ENCODE measurements at regions not wholly inside any gene's neighbourhood (a gene's known extent, or its start where the extent isn't known, plus 50 kb on each side); places are given as distances from the start of the nearest gene placed in this dataset.

DNA sequence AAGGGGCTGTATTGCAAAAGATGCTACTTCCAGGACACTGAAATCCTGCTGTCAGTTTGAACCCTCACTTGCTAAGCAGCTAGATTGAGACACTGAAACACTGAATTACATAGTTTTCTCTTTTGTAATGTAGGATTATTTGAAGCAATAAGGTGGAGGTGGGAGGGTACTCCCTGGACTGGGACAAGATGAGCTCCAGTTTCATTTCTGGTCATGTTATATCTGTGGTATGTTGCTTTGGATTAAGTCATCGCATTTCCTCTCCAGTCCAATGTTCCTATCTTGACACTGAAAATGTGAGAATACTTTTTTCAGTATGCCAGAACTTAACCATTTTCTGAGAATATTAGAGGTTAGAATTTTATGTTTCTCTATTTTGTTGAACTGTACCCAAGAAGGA lies 426.2 kb upstream of the MEX3C start:
- Histone ChIP-seq H3K27ac (no peak overlapping the region), H3K4me1 (ENCODE audit: low read depth) (peaks cover 3% of the 10 kb centered on the region), H3K9me3 (ENCODE audit: low read depth) (no peaks in the 10 kb centered on the region), H3K27me3 (peaks cover 27% of the 10 kb centered on the region), H3K36me3 (no peaks in the 10 kb centered on the region), H3K4me3 (no peak overlapping the region)
- TF ChIP-seq, protein P1, sequence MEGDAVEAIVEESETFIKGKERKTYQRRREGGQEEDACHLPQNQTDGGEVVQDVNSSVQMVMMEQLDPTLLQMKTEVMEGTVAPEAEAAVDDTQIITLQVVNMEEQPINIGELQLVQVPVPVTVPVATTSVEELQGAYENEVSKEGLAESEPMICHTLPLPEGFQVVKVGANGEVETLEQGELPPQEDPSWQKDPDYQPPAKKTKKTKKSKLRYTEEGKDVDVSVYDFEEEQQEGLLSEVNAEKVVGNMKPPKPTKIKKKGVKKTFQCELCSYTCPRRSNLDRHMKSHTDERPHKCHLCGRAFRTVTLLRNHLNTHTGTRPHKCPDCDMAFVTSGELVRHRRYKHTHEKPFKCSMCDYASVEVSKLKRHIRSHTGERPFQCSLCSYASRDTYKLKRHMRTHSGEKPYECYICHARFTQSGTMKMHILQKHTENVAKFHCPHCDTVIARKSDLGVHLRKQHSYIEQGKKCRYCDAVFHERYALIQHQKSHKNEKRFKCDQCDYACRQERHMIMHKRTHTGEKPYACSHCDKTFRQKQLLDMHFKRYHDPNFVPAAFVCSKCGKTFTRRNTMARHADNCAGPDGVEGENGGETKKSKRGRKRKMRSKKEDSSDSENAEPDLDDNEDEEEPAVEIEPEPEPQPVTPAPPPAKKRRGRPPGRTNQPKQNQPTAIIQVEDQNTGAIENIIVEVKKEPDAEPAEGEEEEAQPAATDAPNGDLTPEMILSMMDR (IDR thresholded peaks at IDR 0.05; ENCODE audit: low read depth, low read length) = no peak
- peak in 1 of 2 donors; percentile 52 for DNase-seq (ENCODE audit: low read depth in 1 of 2, low spot score in 1 of 2)

DNA sequence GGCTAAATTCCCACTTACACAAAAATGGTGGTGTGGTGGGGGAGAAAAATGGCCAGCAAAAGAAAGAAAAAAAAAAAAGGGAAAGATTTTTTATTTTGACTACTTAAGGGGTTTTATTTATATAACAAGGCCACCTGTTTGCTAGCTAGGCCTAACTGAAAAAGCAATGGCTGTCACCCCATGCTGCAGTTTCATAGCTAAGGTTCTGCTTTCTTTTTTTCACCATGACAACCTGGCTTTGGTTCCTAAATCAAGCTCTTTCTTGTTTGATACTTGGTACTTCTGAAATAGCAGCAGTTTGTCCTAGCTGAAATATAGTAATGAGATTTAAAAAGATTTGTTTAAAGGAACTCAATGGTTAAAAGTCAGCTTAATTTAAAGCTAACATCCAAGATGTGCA lies 433.2 kb upstream of the MEX3C start:
- peaks cover 3% of the 10 kb centered on the region for H3K9me3 ChIP-seq (ENCODE audit: low read depth)
- H3K4me3 ChIP-seq = no peak overlapping the region
- no peaks in the 10 kb centered on the region for H3K4me1 ChIP-seq (ENCODE audit: low read depth)
- no peaks in the 10 kb centered on the region for H3K36me3 ChIP-seq
- no peak for DNase-seq (ENCODE audit: low read depth in 1 of 2, low spot score in 1 of 2)
- H3K27me3 ChIP-seq = no peaks in the 10 kb centered on the region
- TF ChIP-seq, protein P1 (IDR thresholded peaks at IDR 0.05; ENCODE audit: low read depth, low read length) = no peak
- H3K27ac ChIP-seq = no peak overlapping the region

DNA sequence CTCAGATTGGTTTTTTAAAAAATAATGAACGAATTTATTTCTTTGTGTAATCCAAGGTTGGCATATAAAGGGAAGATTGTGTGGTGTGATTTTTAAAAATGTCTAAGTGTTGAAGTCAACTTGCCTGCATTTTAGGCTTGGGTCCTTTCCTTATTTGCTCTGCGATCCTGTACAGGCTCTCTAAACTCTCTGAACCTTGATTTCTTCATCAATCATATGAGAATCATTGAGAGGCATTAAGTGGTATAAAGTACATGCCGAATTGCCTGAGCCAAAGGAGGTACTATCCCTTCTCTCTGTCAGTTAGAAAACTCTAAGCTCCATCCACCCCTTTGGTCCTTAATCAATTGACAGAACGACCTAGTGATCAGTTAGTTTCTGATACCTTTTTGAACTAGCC lies 440.4 kb upstream of the MEX3C start:
- DNase-seq (ENCODE audit: low read depth in 1 of 2, low spot score in 1 of 2) = no peak
- no peak overlapping the region for H3K27ac ChIP-seq
- no peaks in the 10 kb centered on the region for H3K36me3 ChIP-seq
- no peaks in the 10 kb centered on the region for H3K9me3 ChIP-seq (ENCODE audit: low read depth)
- no peaks in the 10 kb centered on the region for H3K27me3 ChIP-seq
- TF ChIP-seq, protein P1 (IDR thresholded peaks at IDR 0.05; ENCODE audit: low read depth, low read length) = no peak
- H3K4me1 ChIP-seq (ENCODE audit: low read depth) = no peaks in the 10 kb centered on the region
- no peak overlapping the region for H3K4me3 ChIP-seq

DNA sequence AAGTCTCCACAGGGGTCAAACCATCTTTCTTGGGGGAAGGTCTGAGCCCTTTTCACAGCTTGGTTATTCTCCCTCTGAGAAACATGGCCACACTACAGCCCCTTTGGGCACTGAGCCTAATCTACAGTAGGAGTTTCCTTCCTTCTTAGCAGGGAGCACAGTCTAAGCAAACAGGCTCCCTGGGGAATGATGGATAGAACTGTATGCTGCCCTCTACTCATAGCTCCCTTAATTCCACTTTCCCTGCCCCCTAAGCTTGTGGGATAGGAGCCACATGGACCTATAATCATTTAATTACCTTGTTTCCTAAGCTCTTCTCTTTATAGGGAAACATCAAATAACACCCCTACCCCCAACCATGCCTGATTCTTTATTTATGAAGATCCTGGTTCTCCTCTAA lies 442.1 kb upstream of the MEX3C start:
- no peaks in the 10 kb centered on the region for H3K4me1 ChIP-seq (ENCODE audit: low read depth)
- H3K9me3 ChIP-seq (ENCODE audit: low read depth) = no peaks in the 10 kb centered on the region
- no peak overlapping the region for H3K27ac ChIP-seq
- no peaks in the 10 kb centered on the region for H3K36me3 ChIP-seq
- no peaks in the 10 kb centered on the region for H3K27me3 ChIP-seq
- DNase-seq (ENCODE audit: low read depth in 1 of 2, low spot score in 1 of 2) = no peak
- TF ChIP-seq, protein P1 (IDR thresholded peaks at IDR 0.05; ENCODE audit: low read depth, low read length) = no peak
- H3K4me3 ChIP-seq = no peak overlapping the region

DNA sequence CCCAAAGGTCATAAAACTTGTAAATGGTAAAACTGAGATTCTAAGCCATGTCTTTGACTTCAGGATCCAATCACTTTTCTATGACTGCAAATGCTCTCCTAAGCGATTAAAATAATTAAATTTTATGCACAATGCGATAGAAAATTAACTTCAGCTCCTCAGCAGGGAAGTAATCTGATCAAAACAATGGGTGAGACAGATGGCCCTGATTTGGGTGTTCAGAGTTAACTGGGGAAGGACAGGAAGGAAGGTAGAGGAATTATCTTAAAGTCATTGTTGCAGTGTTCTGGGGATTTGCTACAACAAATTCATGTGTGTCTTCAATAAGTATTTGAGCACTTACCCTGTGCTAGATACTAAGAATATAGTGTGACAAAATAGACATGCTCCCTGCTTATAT lies 446.0 kb upstream of the MEX3C start:
- Histone ChIP-seq H3K9me3 (ENCODE audit: low read depth) (no peaks in the 10 kb centered on the region), H3K27ac (no peak overlapping the region), H3K27me3 (no peaks in the 10 kb centered on the region), H3K4me3 (no peak overlapping the region), H3K36me3 (no peaks in the 10 kb centered on the region), H3K4me1 (ENCODE audit: low read depth) (no peaks in the 10 kb centered on the region)
- no peak for DNase-seq (ENCODE audit: low read depth in 1 of 2, low spot score in 1 of 2)
- TF ChIP-seq, protein P1 (IDR thresholded peaks at IDR 0.05; ENCODE audit: low read depth, low read length) = no peak

DNA sequence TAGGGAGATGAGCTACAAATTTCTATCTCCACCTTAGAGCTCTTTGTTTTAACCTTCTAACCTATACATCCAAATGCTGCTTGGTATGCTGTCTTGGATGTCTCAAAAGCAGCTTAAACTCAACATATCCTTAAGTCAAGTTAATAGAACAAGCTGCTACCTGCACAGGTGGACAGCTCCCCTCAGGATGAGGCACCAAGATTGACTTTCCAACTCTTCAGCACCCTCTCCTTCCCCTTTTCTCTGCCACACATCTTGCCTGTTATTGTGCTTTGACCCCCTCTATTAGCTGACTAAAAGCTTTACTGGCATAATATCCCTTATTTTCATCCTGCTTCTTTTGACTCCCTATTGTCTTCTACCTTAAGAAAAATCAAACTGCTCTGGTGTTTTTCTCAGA lies 448.1 kb upstream of the MEX3C start:
- TF ChIP-seq, protein P1 (IDR thresholded peaks at IDR 0.05; ENCODE audit: low read depth, low read length) = no peak
- H3K4me3 ChIP-seq = no peak overlapping the region
- H3K27me3 ChIP-seq = no peaks in the 10 kb centered on the region
- H3K9me3 ChIP-seq (ENCODE audit: low read depth) = no peaks in the 10 kb centered on the region
- H3K36me3 ChIP-seq = no peaks in the 10 kb centered on the region
- DNase-seq (ENCODE audit: low read depth in 1 of 2, low spot score in 1 of 2) = no peak
- no peaks in the 10 kb centered on the region for H3K4me1 ChIP-seq (ENCODE audit: low read depth)
- no peak overlapping the region for H3K27ac ChIP-seq
